ENCODE measurements at regions not wholly inside any gene's neighbourhood (a gene's known extent, or its start where the extent isn't known, plus 50 kb on each side); places are given as distances from the start of the nearest gene placed in this dataset.
A peak's percentile ranks its signal among the peaks of the same experiment; 100 is the strongest.
"Not testable (repeated sequence)": the region's sequence is repeated elsewhere in the genome, so short reads cannot be mapped to it uniquely, and the experiment has no call there.

- no peak overlapping the region for H3K4me3 ChIP-seq
- H3K4me1 ChIP-seq, result no peaks in the 10 kb centered on the region
- intact Hi-C loops (cut with DNase I), result no loop called here
- no peaks in the 10 kb centered on the region for H3K27me3 ChIP-seq
- no peak for TF ChIP-seq CTCF (IDR thresholded peaks at IDR 0.05)
- no peak for TF ChIP-seq POLR2A (IDR thresholded peaks at IDR 0.05)
- H3K27ac ChIP-seq, result no peak overlapping the region
- WGBS, 2 donors, result 73 to 75% methylated on average over 5 of the region's 5 CpGs
- DNase-seq (peak; percentile 20 to 56 (median 42)), ATAC-seq (peak; percentile 60)
- H3K36me3 ChIP-seq (replicated peaks in 1 of 2; ENCODE audit: insufficient read depth in 1 of 2, low read depth in 2 of 2), result no peaks in the 10 kb centered on the region
- H3K9me3 ChIP-seq, result no peaks in the 10 kb centered on the region
Measured at GRCh38 chr1:56255516-56256152, 323.7 kb downstream of the PLPP3 start.

GRCh38 chr1:56254130-56254529 lies 325.2 kb downstream of the PLPP3 start:
- 87 to 88% methylated on average over 2 of the region's 2 CpGs for WGBS, 2 donors
- intact Hi-C loops (cut with DNase I), result no loop called here
- ATAC-seq (no peak), DNase-seq (no peak)
- Histone ChIP-seq H3K36me3 (replicated peaks in 1 of 2; ENCODE audit: insufficient read depth in 1 of 2, low read depth in 2 of 2) (no peaks in the 10 kb centered on the region), H3K27me3 (no peaks in the 10 kb centered on the region), H3K27ac (no peak overlapping the region), H3K9me3 (no peaks in the 10 kb centered on the region), H3K4me1 (no peaks in the 10 kb centered on the region), H3K4me3 (no peak overlapping the region)
- TF ChIP-seq CTCF (IDR thresholded peaks at IDR 0.05), result no peak
- TF ChIP-seq POLR2A (IDR thresholded peaks at IDR 0.05), result no peak

GRCh38 chr1:56250809-56251208 lies 328.6 kb downstream of the PLPP3 start:
- Histone ChIP-seq H3K36me3 (replicated peaks in 1 of 2; ENCODE audit: insufficient read depth in 1 of 2, low read depth in 2 of 2) (no peaks in the 10 kb centered on the region), H3K27ac (no peak overlapping the region), H3K9me3 (no peaks in the 10 kb centered on the region), H3K27me3 (no peaks in the 10 kb centered on the region), H3K4me1 (no peaks in the 10 kb centered on the region), H3K4me3 (no peak overlapping the region)
- intact Hi-C loops (cut with DNase I), result no loop called here
- 33 to 85% methylated on average over 1 of the region's 1 CpG for WGBS, 2 donors
- DNase-seq (no peak), ATAC-seq (no peak)
- TF ChIP-seq POLR2A (IDR thresholded peaks at IDR 0.05), result no peak
- TF ChIP-seq CTCF (IDR thresholded peaks at IDR 0.05), result no peak

- Histone ChIP-seq H3K9me3 (no peaks in the 10 kb centered on the region), H3K27ac (no peak overlapping the region), H3K4me3 (no peak overlapping the region), H3K36me3 (replicated peaks in 1 of 2; ENCODE audit: insufficient read depth in 1 of 2, low read depth in 2 of 2) (no peaks in the 10 kb centered on the region), H3K4me1 (no peaks in the 10 kb centered on the region), H3K27me3 (no peaks in the 10 kb centered on the region)
- peak in 1 of 4 donors; percentile 20 for DNase-seq
- 62 to 79% methylated on average over 2 of the region's 2 CpGs for WGBS, 2 donors
- ATAC-seq, result no peak
- no peak for TF ChIP-seq POLR2A (IDR thresholded peaks at IDR 0.05)
- no peak for TF ChIP-seq CTCF (IDR thresholded peaks at IDR 0.05)
- intact Hi-C loops (cut with DNase I), result no loop called here
Measured at GRCh38 chr1:56249234-56249633, 330.1 kb downstream of the PLPP3 start.

- H3K4me1 ChIP-seq, result no peaks in the 10 kb centered on the region
- H3K4me3 ChIP-seq, result no peak overlapping the region
- DNase-seq (no peak), ATAC-seq (no peak)
- 91 to 94% methylated on average over 1 of the region's 1 CpG for WGBS, 2 donors
- H3K9me3 ChIP-seq, result no peaks in the 10 kb centered on the region
- intact Hi-C loops (cut with DNase I), result no loop called here
- TF ChIP-seq POLR2A (IDR thresholded peaks at IDR 0.05), result no peak
- TF ChIP-seq CTCF (IDR thresholded peaks at IDR 0.05), result no peak
- H3K27me3 ChIP-seq, result no peaks in the 10 kb centered on the region
- H3K27ac ChIP-seq, result no peak overlapping the region
- H3K36me3 ChIP-seq (replicated peaks in 1 of 2; ENCODE audit: insufficient read depth in 1 of 2, low read depth in 2 of 2), result no peaks in the 10 kb centered on the region
Measured at GRCh38 chr1:56248138-56248537, 331.2 kb downstream of the PLPP3 start.

- H3K9me3 ChIP-seq; H3K27me3 ChIP-seq; intact Hi-C loops (cut with DNase I); DNase-seq; H3K27ac ChIP-seq; H3K36me3 ChIP-seq (replicated peaks in 1 of 2; ENCODE audit: insufficient read depth in 1 of 2, low read depth in 2 of 2); ATAC-seq; H3K4me3 ChIP-seq; H3K4me1 ChIP-seq: not testable (repeated sequence)
- WGBS, 2 donors, result 69 to 81% methylated on average over 2 of the region's 2 CpGs
Measured at GRCh38 chr1:56246726-56247125, 332.6 kb downstream of the PLPP3 start.
